Heart left ventricle (tissue), 13 donors: ENCODE measurements at regions not wholly inside any gene's neighbourhood (a gene's known extent, or its start where the extent isn't known, plus 50 kb on each side); places are given as distances from the start of the nearest gene placed in this dataset.

ENCODE experiments used
- POLR2A ChIP-seq, 2 donors: fragments of 450-650 bp; IDR thresholded peaks; one replicate each; pipeline ENCODE4 v1.6.1; 2017; ENCODE audit warnings: antibody characterized with exemption in 2 of 2, mild to moderate bottlenecking in 2 of 2, moderate library complexity in 2 of 2
- TF ChIP-seq, protein P1 (sequence below), 12 donors: fragments of 200-600 bp; sonication (generic) in 4 of 12; IDR thresholded peaks; one replicate each; pipeline versions ENCODE4 v1.5.0 to v1.8.0; 2018 to 2022; ENCODE audit warnings: antibody characterized with exemption in 12 of 12, mild to moderate bottlenecking in 5 of 12
- donor health status: ischemic (EF 13 %, LVEDD 7.1; RV severe dilation, severe dysfunction).
- donor health status: DM: no; HTN: yes; CAD: no.
- donor health status: DM: no; HTN: no; CAD: no.
- donor health status: ischemic (EF 25% LVEDD 6.9; RV normal size, moderate dysfunction).
- donor health status: ischemic (EF 25% LVEDD 5.7; RV mildly dilated, moderate dysfunction).
- donor health status: ischemic (EF 35%, LVEDD 5.7; RV mildly dilated, moderate dysfunction).
- donor health status: nonischemic (EF 11% LVEDD 7.7; RV severe dilation, severe dysfunction).
- donor health status: DM: yes; HTN: yes; CAD: no.
- donor health status: PGD.
- donor health status: ischemic (EF 29% LVEDD 5.4; RV normal size, mild dysfunction).
- donor health status: nonischemic (EF 23%, LVEDD 6.1; RV moderate dilation, normal function).

DNA sequence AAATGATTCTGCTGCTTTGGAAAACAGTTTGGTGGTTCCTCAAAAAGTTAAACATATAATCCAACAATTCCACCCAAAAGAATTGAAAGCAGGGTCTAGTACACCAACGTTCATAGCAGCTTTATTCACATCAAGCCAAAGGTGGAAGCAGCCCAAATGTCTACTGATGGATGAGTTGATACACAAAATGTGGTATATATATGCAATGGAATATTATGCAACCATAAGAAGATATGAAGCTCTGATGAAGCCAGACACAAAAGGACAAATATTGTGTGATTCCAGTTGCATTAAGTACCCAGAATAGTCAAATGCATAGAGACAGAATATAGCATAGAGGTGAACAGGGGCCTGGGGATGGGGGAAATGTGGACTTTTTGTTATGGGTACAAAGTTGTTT lies 269.3 kb downstream of the METTL4 start:
- TF ChIP-seq, protein P1, sequence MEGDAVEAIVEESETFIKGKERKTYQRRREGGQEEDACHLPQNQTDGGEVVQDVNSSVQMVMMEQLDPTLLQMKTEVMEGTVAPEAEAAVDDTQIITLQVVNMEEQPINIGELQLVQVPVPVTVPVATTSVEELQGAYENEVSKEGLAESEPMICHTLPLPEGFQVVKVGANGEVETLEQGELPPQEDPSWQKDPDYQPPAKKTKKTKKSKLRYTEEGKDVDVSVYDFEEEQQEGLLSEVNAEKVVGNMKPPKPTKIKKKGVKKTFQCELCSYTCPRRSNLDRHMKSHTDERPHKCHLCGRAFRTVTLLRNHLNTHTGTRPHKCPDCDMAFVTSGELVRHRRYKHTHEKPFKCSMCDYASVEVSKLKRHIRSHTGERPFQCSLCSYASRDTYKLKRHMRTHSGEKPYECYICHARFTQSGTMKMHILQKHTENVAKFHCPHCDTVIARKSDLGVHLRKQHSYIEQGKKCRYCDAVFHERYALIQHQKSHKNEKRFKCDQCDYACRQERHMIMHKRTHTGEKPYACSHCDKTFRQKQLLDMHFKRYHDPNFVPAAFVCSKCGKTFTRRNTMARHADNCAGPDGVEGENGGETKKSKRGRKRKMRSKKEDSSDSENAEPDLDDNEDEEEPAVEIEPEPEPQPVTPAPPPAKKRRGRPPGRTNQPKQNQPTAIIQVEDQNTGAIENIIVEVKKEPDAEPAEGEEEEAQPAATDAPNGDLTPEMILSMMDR (IDR thresholded peaks at IDR 0.05) = no peak
- TF ChIP-seq POLR2A (IDR thresholded peaks at IDR 0.05) = no peak
